ENCODE measurements at regions not wholly inside any gene's neighbourhood (a gene's known extent, or its start where the extent isn't known, plus 50 kb on each side); places are given as distances from the start of the nearest gene placed in this dataset.
"Not testable (repeated sequence)": the region's sequence is repeated elsewhere in the genome, so short reads cannot be mapped to it uniquely, and the experiment has no call there.

- DNase-seq = no peak
Observed at GRCh38 chr5:106408141-106408540, 1262.6 kb downstream of the EFNA5 start.

DNA sequence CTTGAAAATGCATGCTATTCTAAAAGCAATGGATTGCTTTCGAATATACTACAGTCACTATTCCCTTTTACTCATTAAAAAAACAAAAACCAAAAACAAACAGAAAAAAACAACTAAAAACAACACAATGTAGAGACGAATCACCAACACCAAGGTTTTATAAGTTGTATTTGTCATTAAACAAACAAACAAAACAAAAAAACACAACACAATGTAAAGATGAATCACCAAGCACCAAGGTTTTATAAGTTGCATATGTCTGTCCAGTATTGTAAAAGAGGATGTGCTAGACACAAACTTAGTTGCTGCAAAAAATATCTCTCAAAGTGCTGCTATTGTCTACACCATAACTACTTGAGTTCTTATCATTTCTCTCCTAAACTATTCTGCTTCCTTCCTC lies 1269.2 kb downstream of the EFNA5 start:
- no peak for DNase-seq

DNA sequence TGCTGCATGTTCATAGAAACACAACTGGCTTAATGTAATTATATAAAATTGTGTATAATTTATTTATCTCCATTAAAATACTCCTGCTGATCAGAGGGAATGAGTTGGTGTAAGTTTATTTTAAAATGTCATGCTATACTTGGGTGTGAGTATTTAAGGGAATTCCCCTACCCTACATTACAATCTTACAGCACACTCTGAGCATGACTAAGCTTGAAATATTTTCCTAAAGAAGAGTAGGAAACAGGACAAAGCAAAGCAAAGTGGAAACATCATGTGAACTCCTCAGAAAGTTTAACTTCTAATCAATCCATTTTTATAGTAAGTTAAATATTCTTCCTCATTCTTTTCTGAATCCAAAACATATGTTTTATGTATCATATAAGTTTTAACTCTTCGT lies 1271.3 kb downstream of the EFNA5 start:
- DNase-seq = no peak

GRCh38 chr5:106397700-106398099 lies 1273.0 kb downstream of the EFNA5 start:
- no peak for DNase-seq

GRCh38 chr5:106393276-106393675 lies 1277.5 kb downstream of the EFNA5 start:
- no peak for DNase-seq

GRCh38 chr5:106392766-106393165 lies 1278.0 kb downstream of the EFNA5 start:
- DNase-seq = no peak

GRCh38 chr5:106387767-106388166 lies 1283.0 kb downstream of the EFNA5 start:
- DNase-seq = not testable (repeated sequence)

DNA sequence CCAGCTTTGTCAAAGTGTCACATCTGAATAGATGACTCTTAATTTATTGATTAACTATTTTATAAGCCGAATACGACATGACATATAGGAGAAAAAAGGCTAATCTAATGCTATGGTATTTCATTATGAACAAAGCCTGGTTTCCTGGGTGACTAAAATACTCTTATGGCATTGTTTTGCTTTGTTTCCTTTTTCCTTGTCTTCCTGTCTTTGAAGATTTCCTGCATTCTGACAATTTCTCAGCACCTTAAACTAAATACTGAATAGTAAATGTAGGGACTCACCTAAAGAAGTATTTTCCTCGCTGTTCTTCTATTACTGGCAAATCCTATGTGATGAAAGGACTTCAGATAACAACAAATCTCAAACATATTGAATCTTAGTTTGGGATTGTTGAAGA lies 1284.5 kb downstream of the EFNA5 start:
- no peak for DNase-seq

DNA sequence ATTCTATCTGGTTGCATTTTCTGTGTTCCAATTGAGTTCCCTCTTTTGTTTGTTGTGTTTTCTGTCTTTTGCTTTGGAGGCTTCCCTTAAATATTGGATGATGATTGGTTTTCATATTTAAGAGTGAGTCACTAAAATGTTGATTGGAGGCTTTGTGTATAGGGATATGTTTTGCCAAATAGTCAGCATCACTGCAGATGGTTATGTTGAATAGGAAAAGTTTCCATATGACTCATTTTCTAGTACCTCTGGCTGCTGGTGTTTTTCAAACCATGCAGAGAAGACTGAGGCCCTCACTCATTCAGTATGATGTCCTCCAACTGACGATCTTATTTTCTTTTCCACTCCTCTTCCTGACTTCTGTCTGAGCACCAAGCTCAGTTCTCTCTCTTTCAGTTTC lies 1290.0 kb downstream of the EFNA5 start:
- no peak for DNase-seq

DNA sequence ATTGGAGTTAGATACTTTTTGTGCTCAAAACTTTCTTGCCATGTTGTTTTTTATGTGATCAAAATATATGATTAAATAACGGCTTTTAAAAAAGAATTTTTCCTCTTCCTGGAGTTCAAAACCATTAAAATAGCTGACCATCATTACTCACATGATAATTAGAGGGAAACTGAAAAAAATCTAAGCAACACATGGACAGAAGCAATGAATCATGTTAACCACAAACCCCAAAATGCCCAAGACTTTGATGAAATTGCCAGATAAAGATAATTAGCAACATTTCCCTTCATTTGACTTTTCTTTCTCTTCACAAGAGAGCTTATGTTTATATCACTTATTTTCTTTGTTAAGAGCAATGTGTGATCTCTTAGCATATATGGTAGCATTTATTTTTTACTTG lies 1294.2 kb downstream of the EFNA5 start:
- DNase-seq = no peak

GRCh38 chr5:106374956-106375355 lies 1295.8 kb downstream of the EFNA5 start:
- no peak for DNase-seq

GRCh38 chr5:106368021-106368420 lies 1302.7 kb downstream of the EFNA5 start:
- no peak for DNase-seq

GRCh38 chr5:106367281-106367680 lies 1303.5 kb downstream of the EFNA5 start:
- DNase-seq = no peak

GRCh38 chr5:106363578-106363977 lies 1307.2 kb downstream of the EFNA5 start:
- no peak for DNase-seq

DNA sequence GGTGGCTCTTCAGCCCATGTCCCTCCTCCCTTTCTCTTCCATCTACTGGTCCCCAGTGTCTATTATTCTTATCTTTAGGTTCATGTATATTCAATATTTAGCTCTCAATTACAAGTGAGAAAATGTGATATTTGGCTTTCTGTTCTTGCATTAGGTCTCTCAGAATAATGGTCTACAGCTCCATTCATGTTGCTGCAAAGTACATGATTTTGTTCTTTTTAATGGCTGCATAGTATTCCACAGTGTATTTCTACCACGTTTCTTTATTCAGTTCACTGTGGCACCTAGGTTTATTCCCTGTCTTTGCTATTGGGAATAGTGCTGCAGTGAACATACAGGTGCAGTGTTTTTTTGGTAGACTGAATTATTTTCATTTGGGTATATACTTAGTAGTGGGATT lies 1308.8 kb downstream of the EFNA5 start:
- DNase-seq = no peak

DNA sequence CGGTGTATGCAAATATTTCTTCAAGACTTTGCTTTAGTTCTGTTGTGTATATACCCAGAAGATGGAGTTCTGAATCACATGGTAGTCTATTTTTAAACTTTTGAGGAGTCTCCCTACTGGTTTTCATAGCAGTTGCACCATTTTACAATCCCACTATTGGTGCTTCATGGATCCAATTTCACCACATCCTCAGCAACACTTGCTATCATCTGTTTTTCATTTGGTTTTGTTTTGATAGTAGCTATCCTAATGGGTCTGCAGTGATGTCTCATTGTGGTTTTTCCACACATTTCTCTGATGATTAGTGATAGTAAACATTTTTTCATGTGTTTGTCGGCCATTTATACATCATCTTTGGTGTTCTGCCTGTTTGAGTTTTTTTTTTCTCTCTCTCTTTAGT lies 1339.3 kb downstream of the EFNA5 start:
- DNase-seq = no peak

GRCh38 chr5:106324356-106324755 lies 1346.4 kb downstream of the EFNA5 start:
- no peak for DNase-seq

DNA sequence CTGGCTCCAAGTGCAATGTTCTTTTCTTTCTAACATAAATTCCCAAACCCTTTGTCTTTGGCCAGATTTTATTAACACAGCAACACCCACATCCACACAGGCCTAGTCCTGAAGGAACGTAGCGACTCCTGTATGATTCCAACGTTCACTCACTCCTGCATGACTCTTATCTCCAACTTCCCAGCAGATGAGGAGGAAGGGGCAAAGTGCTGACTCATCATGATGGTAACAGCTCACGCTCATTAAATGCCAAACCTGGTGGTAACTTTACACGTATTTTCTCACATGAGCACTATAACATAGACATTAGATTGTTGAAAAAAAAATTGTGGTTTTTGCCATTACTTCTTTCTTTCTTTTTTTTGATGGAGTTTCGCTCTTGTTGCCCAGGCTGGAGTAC lies 1349.5 kb downstream of the EFNA5 start:
- DNase-seq = no peak

DNA sequence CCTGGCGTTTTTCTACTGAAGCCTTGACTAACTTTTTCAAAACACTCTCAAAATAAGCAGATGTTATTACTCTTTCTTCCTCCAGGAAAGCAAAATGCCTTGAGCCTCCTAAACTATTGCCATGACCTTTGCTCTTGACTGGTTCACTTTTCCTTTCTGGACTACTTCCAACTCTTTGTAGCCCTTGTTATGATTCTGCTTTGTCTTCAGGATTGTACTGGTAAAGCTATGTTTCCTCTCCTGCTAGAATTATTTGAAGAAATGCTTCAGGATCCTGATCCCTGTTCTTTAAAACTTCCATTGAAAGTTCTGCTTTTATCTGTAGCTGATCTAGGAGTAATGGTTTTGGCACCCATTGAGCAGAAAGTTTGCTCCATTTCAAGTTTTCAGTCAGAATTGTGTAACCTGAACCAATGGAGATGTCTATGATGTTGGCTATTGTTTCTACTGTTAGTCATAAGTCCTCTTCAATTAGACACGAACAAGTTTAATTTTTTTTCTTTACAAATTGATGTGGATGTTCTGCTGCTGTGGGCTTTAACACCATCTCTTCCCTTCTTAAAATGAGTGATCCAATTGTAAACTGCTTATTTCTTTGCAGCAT lies 1356.4 kb downstream of the EFNA5 start:
- no peak for DNase-seq

GRCh38 chr5:106312360-106312759 lies 1358.4 kb downstream of the EFNA5 start:
- DNase-seq = no peak

GRCh38 chr5:106311230-106311915 lies 1359.4 kb downstream of the EFNA5 start:
- no peak for DNase-seq

- DNase-seq = no peak
Observed at GRCh38 chr5:106307265-106307664, 1363.5 kb downstream of the EFNA5 start.

- DNase-seq = no peak
Observed at GRCh38 chr5:106306313-106307028, 1364.3 kb downstream of the EFNA5 start.

GRCh38 chr5:106303911-106304310 lies 1366.8 kb downstream of the EFNA5 start:
- no peak for DNase-seq

All from DMS 273 treated with DMSO at 0.1 percent for 48 hours (cell line).